HG03457 (cell line): ENCODE measurements at regions not wholly inside any gene's neighbourhood (a gene's known extent, or its start where the extent isn't known, plus 50 kb on each side); places are given as distances from the start of the nearest gene placed in this dataset.
"Not testable (repeated sequence)": the region's sequence is repeated elsewhere in the genome, so short reads cannot be mapped to it uniquely, and the experiment has no call there.

Source experiments
- ATAC-seq: cut with Tn5 transposase; IDR thresholded peaks from one replicate; pipeline ENCODE4 v1.9.1; 2021; ENCODE audit warnings: moderate number of reproducible peaks; ENCODE audit not compliant: unreplicated experiment

DNA sequence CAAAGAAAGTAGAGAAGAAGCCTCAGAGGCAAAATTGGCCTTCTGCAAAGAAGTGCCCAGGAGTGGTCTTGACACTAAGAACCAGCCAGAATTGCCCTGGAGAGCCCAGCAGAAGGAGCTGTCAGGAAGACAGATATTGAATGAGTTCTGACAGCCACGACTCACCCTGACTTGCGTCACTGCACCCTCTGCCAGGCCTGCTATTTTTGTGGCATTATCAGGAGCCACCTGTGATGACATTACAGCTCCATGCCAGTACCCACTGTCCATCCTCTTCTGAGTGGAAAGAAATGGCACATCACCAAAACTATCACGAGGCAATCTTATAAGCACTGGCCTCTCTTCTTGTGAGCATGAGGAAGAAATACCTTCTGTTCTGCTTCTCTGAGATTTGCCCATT is 67.7 kb downstream of the SMIM20 start:
- no peak for ATAC-seq

- no peak for ATAC-seq
These were observed 68.9 kb downstream of the SMIM20 start for GRCh38 chr4:25982962-25983361.

DNA sequence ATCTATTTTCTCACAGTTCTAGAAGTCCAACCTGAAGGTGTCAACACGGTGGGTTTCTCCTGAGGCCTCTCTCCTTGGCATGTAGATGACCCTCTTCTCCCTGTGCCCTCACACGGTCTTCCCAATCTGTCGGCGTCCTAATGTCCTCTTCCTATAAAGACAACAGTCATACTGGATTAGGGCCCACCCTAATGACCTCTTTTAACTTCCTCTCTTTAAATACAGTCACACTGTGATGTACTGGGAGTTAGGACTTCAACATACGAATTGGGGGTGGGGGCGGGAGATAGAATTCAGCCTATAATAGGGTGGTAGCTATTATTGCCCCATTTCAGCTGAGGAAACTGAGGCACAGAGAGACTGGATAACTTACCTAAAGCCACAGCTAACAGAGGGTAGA is 70.2 kb downstream of the SMIM20 start:
- ATAC-seq = no peak

DNA sequence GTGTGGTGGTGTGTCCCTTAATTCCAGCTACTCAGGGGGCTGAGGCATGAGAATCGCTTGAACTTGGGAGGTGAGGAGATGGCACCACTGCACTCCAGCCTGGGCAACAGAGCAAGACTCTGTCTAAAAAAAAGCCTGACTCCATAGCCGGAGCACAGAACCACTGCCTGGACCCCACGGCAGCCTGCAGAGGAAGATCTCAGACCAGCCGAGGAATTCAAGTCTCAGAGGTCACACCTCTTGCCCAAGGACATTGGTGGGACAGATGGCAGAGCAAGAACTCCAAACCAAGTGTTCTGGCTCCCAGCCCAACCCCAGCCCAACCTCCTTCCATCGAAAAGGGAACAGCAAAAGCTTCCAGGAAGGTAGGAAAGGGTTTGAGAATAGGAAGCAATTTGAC is 70.8 kb downstream of the SMIM20 start:
- no peak for ATAC-seq

DNA sequence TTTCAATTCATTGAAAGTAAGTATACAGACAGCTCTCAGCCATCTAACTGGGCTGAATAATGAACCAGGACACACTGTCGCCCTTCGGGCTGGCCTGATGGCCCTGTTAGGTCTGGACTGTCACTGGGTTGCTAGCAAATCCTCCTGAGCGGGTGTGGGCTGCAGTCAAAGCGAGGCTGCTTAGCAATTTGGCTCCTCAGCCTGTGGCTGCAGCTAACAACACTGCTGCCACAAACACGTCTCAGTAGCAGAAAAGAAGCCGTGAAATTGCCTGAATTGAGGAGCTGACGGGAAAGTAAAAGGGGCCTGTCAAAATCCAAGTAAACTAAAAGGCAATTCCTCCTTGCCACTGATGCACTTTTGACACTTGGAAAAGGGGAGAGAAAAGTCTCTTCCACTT is 72.8 kb downstream of the SMIM20 start:
- ATAC-seq = no peak

DNA sequence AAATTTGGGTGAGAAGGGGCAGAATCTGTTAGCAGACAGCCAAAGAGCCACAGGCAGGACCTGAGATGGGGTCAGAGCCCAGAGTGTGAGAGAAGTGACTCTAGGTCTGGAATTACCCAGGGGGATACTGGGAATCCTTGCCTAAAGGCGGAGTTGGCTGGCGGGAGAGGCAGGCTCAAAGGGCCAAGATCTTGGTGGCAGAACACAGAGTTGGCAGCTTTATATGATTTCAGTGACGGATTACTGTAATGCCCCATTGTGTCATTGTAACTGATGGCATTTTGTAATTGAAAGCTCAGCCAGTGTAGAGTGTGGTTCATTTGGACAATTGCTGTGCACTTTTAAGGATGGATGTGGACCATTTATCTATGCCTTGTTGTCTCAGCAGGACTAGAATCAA is 77.3 kb downstream of the SMIM20 start:
- no peak for ATAC-seq

DNA sequence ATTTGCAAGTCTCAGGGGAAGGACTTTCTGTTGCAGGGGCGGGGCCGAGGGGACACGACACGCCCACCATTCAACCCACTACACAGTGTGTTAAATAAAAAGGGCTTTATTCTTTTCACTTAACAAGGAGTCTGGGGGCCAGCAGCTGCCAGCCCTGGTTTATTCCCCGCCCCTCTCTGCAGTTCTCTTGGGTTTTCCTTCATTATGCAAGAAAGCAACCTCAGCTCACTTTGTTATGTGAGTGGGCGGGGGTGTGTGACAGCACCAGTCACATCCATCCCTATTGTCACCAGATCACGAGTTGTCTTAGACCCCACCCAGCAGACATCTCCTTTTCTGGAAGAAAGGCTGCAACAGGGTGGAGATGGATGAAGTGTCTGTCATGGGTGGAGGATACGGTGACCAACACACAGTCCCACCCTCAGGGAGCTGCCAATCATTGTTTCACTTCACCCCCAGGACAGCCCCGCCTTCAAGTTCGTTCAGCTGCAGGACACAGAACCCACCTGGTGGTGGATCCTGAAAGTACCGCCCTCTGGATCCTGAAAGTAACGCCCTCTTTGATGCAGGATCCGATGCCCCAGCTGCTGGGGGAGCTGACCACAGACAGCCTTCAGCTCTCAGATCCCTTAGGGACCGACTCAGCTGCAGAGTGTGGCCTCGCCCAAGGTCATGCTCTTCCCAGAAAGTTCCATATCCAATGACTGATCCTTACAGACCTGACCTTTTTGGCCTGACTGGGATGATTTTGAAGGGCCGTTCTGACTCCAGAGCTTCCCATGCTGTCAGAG is 79.6 kb downstream of the SMIM20 start:
- no peak for ATAC-seq

DNA sequence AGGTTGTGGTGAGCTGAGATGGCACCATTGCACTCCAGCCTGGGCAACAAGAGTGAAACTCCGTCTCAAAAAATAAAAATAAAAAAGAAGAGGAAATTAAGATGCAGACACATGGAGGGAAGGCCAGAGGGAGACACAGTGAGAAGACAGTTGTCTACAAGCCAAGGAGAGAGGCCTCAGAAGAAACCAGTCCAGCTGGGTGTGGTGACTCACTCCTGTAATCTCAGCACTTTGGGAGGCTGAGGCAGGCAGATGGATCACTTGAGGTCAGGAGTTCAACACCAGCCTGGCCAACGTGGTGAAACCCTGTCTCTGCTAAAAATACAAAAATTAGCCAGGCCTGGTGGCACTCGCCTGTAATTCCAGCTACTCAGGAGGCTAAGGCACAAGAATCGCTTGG is 80.6 kb downstream of the SMIM20 start:
- ATAC-seq = not testable (repeated sequence)

- no peak for ATAC-seq
These were observed 86.4 kb downstream of the SMIM20 start for GRCh38 chr4:26000274-26000950.

GRCh38 chr4:26001413-26001812 is 87.4 kb downstream of the SMIM20 start:
- no peak for ATAC-seq

DNA sequence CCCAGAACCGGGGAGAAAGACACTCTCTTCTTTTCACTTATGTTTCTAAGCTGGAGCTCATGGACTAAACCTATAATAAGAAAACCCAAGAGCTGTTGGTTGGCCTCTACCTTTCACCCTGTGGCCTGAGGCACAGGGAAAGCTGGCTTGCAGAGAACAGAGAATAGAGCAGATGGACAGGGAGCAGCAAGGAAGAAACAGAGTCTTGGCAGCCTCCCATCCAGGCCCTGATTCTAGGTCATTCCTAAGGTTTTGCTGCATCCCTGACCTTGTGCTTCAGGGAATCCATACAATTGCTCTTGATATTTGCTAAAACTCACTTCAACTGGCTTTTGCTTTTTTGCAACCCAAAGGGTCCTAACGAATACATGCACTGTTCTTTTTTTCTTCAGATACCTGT is 87.8 kb downstream of the SMIM20 start:
- ATAC-seq = no peak

GRCh38 chr4:26003056-26003455 is 89.0 kb downstream of the SMIM20 start:
- ATAC-seq = no peak

DNA sequence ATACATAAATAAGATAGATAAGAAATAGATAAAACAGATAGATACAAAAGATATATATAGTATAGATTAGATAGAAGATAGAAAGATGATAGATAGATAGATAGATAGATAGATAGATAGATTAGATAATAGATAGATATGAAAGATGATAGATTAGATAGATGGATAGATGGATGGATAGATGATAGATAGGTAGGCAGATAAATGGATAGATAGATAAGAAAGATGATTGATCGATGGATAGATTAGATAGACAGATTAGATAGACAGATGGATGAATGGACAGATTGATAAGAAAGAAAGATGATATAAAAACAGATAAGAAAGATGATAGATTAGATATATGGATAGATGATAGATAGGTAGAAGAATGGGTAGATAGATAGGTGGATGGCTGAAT is 90.3 kb downstream of the SMIM20 start:
- no peak for ATAC-seq

DNA sequence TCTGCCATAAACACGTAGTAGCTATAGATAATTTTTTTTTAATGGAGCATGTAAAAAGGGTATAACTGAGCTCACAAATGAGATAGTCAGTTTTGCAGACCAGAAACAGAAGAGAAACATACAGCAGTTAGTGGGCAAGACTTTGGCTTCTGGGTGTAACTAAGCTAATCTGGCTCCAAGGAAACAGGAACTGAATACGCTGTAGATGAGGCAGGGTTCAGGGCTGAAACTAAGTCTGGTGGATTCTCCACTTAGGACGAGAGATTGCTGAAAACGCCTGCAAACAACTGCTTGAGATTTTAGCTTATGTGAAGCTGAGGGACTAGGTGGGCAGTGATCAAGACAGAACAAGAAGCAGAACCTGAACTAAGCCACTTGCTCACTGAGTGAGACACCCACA is 91.7 kb downstream of the SMIM20 start:
- no peak for ATAC-seq

- no peak for ATAC-seq
These were observed 94.7 kb downstream of the SMIM20 start for GRCh38 chr4:26008737-26009136.

DNA sequence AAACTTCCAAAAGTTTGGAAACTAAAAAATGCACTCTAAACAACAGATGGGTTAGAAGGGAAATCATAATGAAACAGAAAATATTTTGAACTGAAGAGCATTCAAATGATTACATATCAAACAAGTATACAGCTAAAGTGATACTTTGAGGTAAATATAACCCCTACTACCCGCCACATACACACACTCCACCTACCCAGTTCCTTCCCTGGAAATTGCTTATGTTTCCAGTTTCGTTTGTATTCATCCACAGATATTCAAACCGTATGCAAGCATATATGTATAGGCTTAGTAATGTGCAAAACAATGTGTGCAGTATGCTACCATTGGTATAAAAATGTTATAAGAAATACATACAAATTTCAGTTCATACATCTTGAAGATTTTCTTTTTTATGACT is 95.5 kb downstream of the SMIM20 start:
- no peak for ATAC-seq

- no peak for ATAC-seq
These were observed 96.3 kb downstream of the SMIM20 start for GRCh38 chr4:26010304-26010703.

DNA sequence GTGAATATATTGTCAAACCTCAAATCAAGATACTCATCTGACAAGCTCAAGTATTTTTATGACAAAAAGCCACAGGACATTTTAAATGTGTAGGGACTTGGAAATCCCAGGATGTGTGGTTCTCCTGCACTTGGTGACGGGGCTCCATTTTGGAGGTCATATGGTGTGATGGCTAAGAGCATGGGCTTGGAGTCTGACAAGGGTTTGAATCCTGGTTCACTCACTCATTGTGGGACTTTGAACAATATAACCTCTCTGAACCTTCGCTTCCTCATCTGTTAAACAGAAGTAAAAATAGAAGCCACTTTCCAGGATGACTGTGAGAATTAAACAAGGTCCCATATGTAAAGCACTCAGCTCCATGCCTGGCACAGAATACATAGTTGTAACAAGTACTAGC is 99.6 kb downstream of the SMIM20 start:
- no peak for ATAC-seq

DNA sequence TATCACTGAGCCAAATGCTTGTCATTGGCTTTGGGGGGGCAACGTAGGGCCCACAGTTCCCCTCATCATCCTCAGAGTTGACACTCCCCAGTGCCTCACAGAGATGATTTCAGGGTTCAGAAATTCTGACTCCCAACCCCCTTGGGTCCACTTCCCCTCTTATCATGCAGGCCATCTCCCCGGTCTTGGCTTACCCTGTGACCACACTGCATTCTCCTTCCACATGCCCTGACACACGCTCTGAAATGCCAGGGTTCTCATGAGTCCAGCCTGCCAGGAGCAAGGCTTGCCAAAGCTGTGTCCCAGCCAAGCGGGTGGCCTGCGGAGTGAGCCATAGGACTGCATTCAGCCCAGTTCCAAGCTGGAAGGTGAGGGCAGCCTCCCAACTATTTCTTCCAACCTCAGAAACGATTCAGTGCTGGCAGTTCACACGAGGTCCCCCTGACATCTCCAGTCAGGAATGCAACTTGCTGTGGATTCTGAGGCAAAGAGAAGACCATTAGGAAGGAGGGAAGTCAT is 101.2 kb downstream of the SMIM20 start:
- ATAC-seq = no peak

DNA sequence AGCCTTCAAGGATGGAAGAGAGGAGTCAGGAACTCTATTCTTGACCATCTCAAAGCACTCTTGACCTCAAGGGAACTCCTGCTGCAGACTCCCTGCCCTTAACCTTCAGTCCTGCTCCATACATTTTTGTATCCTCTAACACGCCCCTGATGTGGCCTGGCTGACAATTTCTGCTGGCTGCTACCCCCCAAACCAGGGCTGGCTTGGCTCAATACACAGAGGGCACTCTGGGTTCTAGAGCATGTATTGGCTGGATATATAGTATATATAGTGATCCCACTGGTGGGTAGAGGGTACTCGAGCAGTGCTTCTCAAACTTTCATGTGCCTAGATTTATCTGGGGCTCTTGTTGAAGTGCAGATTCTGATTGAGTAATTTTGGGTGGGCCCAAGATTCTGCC is 101.9 kb downstream of the SMIM20 start:
- ATAC-seq = no peak

GRCh38 chr4:26017531-26017930 is 103.5 kb downstream of the SMIM20 start:
- ATAC-seq = no peak

DNA sequence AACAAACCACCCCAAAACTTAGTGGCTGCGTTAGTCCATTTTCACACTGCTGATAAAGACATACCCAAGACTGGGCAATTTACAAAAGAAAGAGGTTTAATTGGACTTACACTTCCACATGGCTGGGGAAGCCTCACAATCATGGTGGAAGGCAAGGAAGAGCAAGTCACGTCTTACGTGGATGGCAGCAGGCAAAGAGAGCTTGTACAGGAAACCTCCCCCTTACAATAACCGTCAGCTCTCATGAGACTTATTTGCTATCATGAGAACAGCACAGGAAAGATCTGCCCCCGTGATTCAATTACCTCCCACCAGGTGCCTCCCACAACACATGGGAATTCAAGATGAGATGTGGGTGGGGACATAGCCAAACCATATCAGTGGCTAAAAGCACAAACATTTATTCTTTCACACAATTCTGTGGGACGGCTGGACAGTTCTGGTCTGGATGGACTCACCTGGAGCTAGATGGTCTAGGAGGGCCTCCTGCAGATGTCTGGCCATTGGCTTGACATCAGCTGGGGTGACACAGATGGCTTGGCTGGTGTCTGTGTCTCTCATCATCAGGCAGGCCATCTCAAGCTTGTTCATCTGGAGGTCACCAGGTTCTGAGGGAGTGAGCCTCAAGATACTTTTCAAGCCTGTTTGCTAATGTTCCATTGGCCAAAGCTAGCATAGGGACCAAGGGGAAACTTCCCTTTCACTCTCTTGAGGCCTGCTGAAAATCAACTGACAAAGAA is 104.1 kb downstream of the SMIM20 start:
- ATAC-seq = not testable (repeated sequence)
